ENCODE measurements at regions not wholly inside any gene's neighbourhood (a gene's known extent, or its start where the extent isn't known, plus 50 kb on each side); places are given as distances from the start of the nearest gene placed in this dataset.

GRCh38 chr7:32241636-32242035 lies 171.4 kb upstream of the PDE1C start:
- no CpG with 5 or more reads among the region's 1 CpG for WGBS (ENCODE audit: extremely low coverage, insufficient coverage, insufficient read length)
- no peak for DNase-seq

GRCh38 chr7:32239764-32240163 lies 169.6 kb upstream of the PDE1C start:
- Histone ChIP-seq H2BK5ac (ENCODE audit: low read depth, low read length, poor library complexity) (no peak overlapping the region), H3K79me1 (ENCODE audit: low read length) (no peaks in the 10 kb centered on the region), H2BK12ac (ENCODE audit: low read length) (no peak overlapping the region), H4K12ac (ENCODE audit: low read depth, low read length) (no peak overlapping the region), H3K23ac (ENCODE audit: low read length) (no peak overlapping the region), H3K9ac (ENCODE audit: low read length) (no peak overlapping the region), H3K79me2 (ENCODE audit: control insufficient read depth, insufficient read depth, low read length, poor library complexity) (no peaks in the 10 kb centered on the region), H2AK5ac (ENCODE audit: low read length) (no peak overlapping the region), H3K27ac (ENCODE audit: low read depth, low read length) (no peak overlapping the region), H3K36me3 (ENCODE audit: control insufficient read depth in 1 of 2, insufficient read depth in 2 of 2, low read length in 2 of 2) (no peaks in the 10 kb centered on the region), H3K9me3 (ENCODE audit: insufficient read depth, low read depth, low read length) (no peaks in the 10 kb centered on the region), H3K4me2 (ENCODE audit: low read length) (no peak overlapping the region), H3K4me1 (ENCODE audit: control insufficient read depth in 1 of 2, insufficient read depth in 2 of 2, low read length in 2 of 2) (no peaks in the 10 kb centered on the region), H3K14ac (ENCODE audit: low read length) (no peak overlapping the region), H2BK120ac (ENCODE audit: insufficient read depth, low read length, poor library complexity) (no peak overlapping the region), H3K18ac (ENCODE audit: low read length) (no peak overlapping the region), H3K4ac (ENCODE audit: low read depth, low read length) (no peak overlapping the region), H2AFZ (ENCODE audit: insufficient read depth, low read length, poor library complexity) (no peak overlapping the region), H4K91ac (ENCODE audit: low read depth, low read length) (no peak overlapping the region), H3K4me3 (ENCODE audit: low read depth, low read length) (no peak overlapping the region), H3K27me3 (ENCODE audit: insufficient read depth, low read length) (no peaks in the 10 kb centered on the region), H4K8ac (ENCODE audit: low read depth, low read length) (no peak overlapping the region)
- no peak for DNase-seq
- no CpG with 5 or more reads among the region's 1 CpG for WGBS (ENCODE audit: extremely low coverage, insufficient coverage, insufficient read length)

More at GRCh38 chr7:32241636-32242035, 171.4 kb upstream of the PDE1C start:
- Histone ChIP-seq H4K8ac (ENCODE audit: low read depth, low read length) (no peak overlapping the region), H3K79me2 (ENCODE audit: control insufficient read depth, insufficient read depth, low read length, poor library complexity) (no peaks in the 10 kb centered on the region), H3K23ac (ENCODE audit: low read length) (no peak overlapping the region), H4K91ac (ENCODE audit: low read depth, low read length) (no peak overlapping the region), H3K14ac (ENCODE audit: low read length) (no peak overlapping the region), H4K12ac (ENCODE audit: low read depth, low read length) (no peak overlapping the region), H3K18ac (ENCODE audit: low read length) (no peak overlapping the region), H3K27ac (ENCODE audit: low read depth, low read length) (no peak overlapping the region), H2BK120ac (ENCODE audit: insufficient read depth, low read length, poor library complexity) (no peak overlapping the region), H3K9ac (ENCODE audit: low read length) (no peak overlapping the region), H2AK5ac (ENCODE audit: low read length) (no peak overlapping the region), H3K4me1 (ENCODE audit: control insufficient read depth in 1 of 2, insufficient read depth in 2 of 2, low read length in 2 of 2) (no peaks in the 10 kb centered on the region), H2BK12ac (ENCODE audit: low read length) (no peak overlapping the region), H3K27me3 (ENCODE audit: insufficient read depth, low read length) (no peaks in the 10 kb centered on the region), H3K9me3 (ENCODE audit: insufficient read depth, low read depth, low read length) (no peaks in the 10 kb centered on the region), H3K4me2 (ENCODE audit: low read length) (no peak overlapping the region), H3K4me3 (ENCODE audit: low read depth, low read length) (no peak overlapping the region), H3K36me3 (ENCODE audit: control insufficient read depth in 1 of 2, insufficient read depth in 2 of 2, low read length in 2 of 2) (no peaks in the 10 kb centered on the region), H3K79me1 (ENCODE audit: low read length) (no peaks in the 10 kb centered on the region), H2AFZ (ENCODE audit: insufficient read depth, low read length, poor library complexity) (no peak overlapping the region), H2BK5ac (ENCODE audit: low read depth, low read length, poor library complexity) (no peak overlapping the region), H3K4ac (ENCODE audit: low read depth, low read length) (no peak overlapping the region)

GRCh38 chr7:32228601-32229000 lies 158.4 kb upstream of the PDE1C start:
- WGBS (ENCODE audit: extremely low coverage, insufficient coverage, insufficient read length), result no CpG with 5 or more reads among the region's 2 CpGs

GRCh38 chr7:32227746-32228145 lies 157.5 kb upstream of the PDE1C start:
- no peaks in the 10 kb centered on the region for H3K27me3 ChIP-seq (ENCODE audit: insufficient read depth, low read length)
- WGBS (ENCODE audit: extremely low coverage, insufficient coverage, insufficient read length), result no CpG with 5 or more reads among the region's 1 CpG

More at GRCh38 chr7:32228601-32229000, 158.4 kb upstream of the PDE1C start:
- no peak overlapping the region for H2AK5ac ChIP-seq (ENCODE audit: low read length)
- H2BK12ac ChIP-seq (ENCODE audit: low read length), result no peak overlapping the region
- no peak overlapping the region for H3K23ac ChIP-seq (ENCODE audit: low read length)
- no peak overlapping the region for H3K9ac ChIP-seq (ENCODE audit: low read length)
- no peak overlapping the region for H2AFZ ChIP-seq (ENCODE audit: insufficient read depth, low read length, poor library complexity)
- H3K27ac ChIP-seq (ENCODE audit: low read depth, low read length), result no peak overlapping the region
- no peak for DNase-seq
- no peak overlapping the region for H3K4me3 ChIP-seq (ENCODE audit: low read depth, low read length)
- no peak overlapping the region for H4K8ac ChIP-seq (ENCODE audit: low read depth, low read length)
- H3K18ac ChIP-seq (ENCODE audit: low read length), result no peak overlapping the region
- no peak overlapping the region for H4K12ac ChIP-seq (ENCODE audit: low read depth, low read length)
- H3K4me2 ChIP-seq (ENCODE audit: low read length), result no peak overlapping the region
- H3K9me3 ChIP-seq (ENCODE audit: insufficient read depth, low read depth, low read length), result peaks cover 3% of the 10 kb centered on the region
- no peak overlapping the region for H4K91ac ChIP-seq (ENCODE audit: low read depth, low read length)
- H3K4ac ChIP-seq (ENCODE audit: low read depth, low read length), result no peak overlapping the region
- H3K79me1 ChIP-seq (ENCODE audit: low read length), result no peaks in the 10 kb centered on the region
- no peaks in the 10 kb centered on the region for H3K36me3 ChIP-seq (ENCODE audit: control insufficient read depth in 1 of 2, insufficient read depth in 2 of 2, low read length in 2 of 2)
- H3K14ac ChIP-seq (ENCODE audit: low read length), result no peak overlapping the region
- no peaks in the 10 kb centered on the region for H3K4me1 ChIP-seq (ENCODE audit: control insufficient read depth in 1 of 2, insufficient read depth in 2 of 2, low read length in 2 of 2)
- no peak overlapping the region for H2BK120ac ChIP-seq (ENCODE audit: insufficient read depth, low read length, poor library complexity)
- H3K27me3 ChIP-seq (ENCODE audit: insufficient read depth, low read length), result no peaks in the 10 kb centered on the region
- H2BK5ac ChIP-seq (ENCODE audit: low read depth, low read length, poor library complexity), result no peak overlapping the region
- H3K79me2 ChIP-seq (ENCODE audit: control insufficient read depth, insufficient read depth, low read length, poor library complexity), result no peaks in the 10 kb centered on the region

More at GRCh38 chr7:32227746-32228145, 157.5 kb upstream of the PDE1C start:
- Histone ChIP-seq H3K9ac (ENCODE audit: low read length) (no peak overlapping the region), H4K12ac (ENCODE audit: low read depth, low read length) (no peak overlapping the region), H3K23ac (ENCODE audit: low read length) (no peak overlapping the region), H3K4me2 (ENCODE audit: low read length) (no peak overlapping the region), H3K18ac (ENCODE audit: low read length) (no peak overlapping the region), H3K4ac (ENCODE audit: low read depth, low read length) (no peak overlapping the region), H3K36me3 (ENCODE audit: control insufficient read depth in 1 of 2, insufficient read depth in 2 of 2, low read length in 2 of 2) (no peaks in the 10 kb centered on the region), H3K79me2 (ENCODE audit: control insufficient read depth, insufficient read depth, low read length, poor library complexity) (no peaks in the 10 kb centered on the region), H4K8ac (ENCODE audit: low read depth, low read length) (no peak overlapping the region), H2BK5ac (ENCODE audit: low read depth, low read length, poor library complexity) (no peak overlapping the region), H3K4me3 (ENCODE audit: low read depth, low read length) (no peak overlapping the region), H2BK120ac (ENCODE audit: insufficient read depth, low read length, poor library complexity) (no peak overlapping the region), H2AK5ac (ENCODE audit: low read length) (no peak overlapping the region), H2AFZ (ENCODE audit: insufficient read depth, low read length, poor library complexity) (no peak overlapping the region), H3K9me3 (ENCODE audit: insufficient read depth, low read depth, low read length) (peaks cover 3% of the 10 kb centered on the region), H2BK12ac (ENCODE audit: low read length) (no peak overlapping the region), H3K27ac (ENCODE audit: low read depth, low read length) (no peak overlapping the region), H3K79me1 (ENCODE audit: low read length) (no peaks in the 10 kb centered on the region), H4K91ac (ENCODE audit: low read depth, low read length) (no peak overlapping the region), H3K4me1 (ENCODE audit: control insufficient read depth in 1 of 2, insufficient read depth in 2 of 2, low read length in 2 of 2) (no peaks in the 10 kb centered on the region), H3K14ac (ENCODE audit: low read length) (no peak overlapping the region)
- DNase-seq, result no peak
